DND-41 (cell line): ENCODE measurements at regions not wholly inside any gene's neighbourhood (a gene's known extent, or its start where the extent isn't known, plus 50 kb on each side); places are given as distances from the start of the nearest gene placed in this dataset.

Experiments
- EZH2 ChIP-seq: IDR thresholded peaks from 3 replicates; pipeline ENCODE4 v1.6.1; 2012; ENCODE audit warnings: borderline replicate concordance, low read depth, mild to moderate bottlenecking, moderate library complexity, low read length, inconsistent platforms; ENCODE audit not compliant: severe bottlenecking
- TF ChIP-seq, protein P1 (sequence below): IDR thresholded peaks from 2 replicates; pipeline ENCODE4 v1.5.1; 2012; ENCODE audit warnings: borderline replicate concordance, low read length, moderate library complexity, mild to moderate bottlenecking; ENCODE audit not compliant: poor library complexity, severe bottlenecking; ENCODE audit errors: extremely low read depth

DNA sequence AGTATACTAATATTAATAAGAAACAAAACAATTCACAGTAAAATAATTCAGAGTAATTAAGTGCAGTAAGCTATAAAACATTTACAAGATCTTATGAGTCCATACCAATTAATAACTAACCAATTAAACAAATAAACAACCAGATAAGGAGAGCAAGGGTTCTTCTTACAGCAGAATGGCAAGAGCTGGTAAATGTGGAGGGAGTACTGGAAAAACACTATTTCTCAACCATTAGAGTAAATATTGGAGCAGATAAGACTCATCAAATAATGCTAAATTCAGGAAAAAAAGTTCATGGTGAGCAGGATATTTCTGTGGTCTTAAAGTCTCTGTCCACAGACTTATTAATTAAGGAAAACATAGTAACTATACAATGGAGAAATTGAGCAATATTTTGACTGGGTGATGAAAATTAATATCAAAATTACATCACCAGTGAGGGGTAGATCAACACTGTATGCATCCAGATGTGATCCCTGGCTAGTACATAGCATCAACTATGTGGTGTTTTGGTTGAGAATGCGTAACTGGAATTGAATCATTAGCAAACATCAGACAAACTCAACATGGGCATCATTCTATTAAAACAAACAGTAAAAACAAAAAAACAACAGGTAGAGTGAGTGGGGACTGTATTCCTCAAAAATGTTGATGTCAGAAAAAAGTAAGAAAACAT, 1376.7 kb downstream of the PCDH19 start:
- TF ChIP-seq EZH2 = no peak
- TF ChIP-seq, protein P1, sequence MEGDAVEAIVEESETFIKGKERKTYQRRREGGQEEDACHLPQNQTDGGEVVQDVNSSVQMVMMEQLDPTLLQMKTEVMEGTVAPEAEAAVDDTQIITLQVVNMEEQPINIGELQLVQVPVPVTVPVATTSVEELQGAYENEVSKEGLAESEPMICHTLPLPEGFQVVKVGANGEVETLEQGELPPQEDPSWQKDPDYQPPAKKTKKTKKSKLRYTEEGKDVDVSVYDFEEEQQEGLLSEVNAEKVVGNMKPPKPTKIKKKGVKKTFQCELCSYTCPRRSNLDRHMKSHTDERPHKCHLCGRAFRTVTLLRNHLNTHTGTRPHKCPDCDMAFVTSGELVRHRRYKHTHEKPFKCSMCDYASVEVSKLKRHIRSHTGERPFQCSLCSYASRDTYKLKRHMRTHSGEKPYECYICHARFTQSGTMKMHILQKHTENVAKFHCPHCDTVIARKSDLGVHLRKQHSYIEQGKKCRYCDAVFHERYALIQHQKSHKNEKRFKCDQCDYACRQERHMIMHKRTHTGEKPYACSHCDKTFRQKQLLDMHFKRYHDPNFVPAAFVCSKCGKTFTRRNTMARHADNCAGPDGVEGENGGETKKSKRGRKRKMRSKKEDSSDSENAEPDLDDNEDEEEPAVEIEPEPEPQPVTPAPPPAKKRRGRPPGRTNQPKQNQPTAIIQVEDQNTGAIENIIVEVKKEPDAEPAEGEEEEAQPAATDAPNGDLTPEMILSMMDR = no peak
